ENCODE measurements at regions not wholly inside any gene's neighbourhood (a gene's known extent, or its start where the extent isn't known, plus 50 kb on each side); places are given as distances from the start of the nearest gene placed in this dataset.
A peak's percentile ranks its signal among the peaks of the same experiment; 100 is the strongest.

DNA sequence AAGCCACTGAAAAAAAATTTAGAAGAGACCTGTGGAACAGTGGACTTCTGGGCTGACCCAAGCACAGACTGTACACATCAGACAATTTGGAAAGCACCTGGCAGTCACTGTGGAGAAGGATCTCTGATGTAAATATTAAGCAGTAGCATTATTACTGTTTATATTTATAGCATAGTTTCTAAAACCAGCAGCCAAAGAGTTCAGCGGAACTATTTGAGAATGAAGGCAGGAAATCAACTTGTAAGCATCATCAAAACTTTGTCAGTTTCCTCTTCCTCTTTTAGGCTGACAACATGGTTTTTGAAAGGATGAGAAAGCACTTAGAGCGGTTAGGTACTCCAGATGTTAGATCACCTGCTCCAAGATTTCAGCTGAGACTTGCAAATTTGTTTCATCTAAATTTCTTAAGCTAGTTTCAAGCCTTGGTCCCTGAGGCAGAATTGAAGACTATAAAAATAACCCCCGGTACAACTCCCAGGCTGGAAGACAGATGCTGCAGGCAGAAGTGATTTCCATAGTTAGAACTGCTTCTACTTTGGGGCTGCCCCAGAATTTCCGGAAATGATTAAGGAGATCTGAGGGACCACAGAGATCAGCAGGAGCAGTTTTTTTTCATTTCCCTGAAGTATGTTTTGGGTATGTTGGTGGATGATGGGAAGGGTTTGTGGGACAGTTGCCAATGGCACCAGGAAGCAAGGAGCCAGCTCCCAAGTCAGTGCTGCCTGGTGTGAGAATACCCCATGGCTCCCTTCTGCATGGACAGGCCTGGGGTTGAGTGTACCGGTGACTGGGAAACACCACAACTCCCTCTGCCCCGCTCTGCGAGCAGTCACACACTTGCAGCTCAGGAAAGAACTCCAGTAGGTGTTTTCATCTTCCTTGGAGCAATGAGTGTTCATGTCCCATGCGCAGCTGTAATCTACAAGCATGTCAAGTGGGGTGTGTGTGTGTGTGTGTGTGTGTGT, 354.5 kb downstream of the NUAK1 start:
- Histone ChIP-seq H3K27me3 (ENCODE audit: control insufficient read depth in 2 of 2, insufficient read depth in 2 of 2, low read length in 2 of 2) (no peaks in the 10 kb centered on the region), H3K4me1 (ENCODE audit: control insufficient read depth in 2 of 2, insufficient read depth in 2 of 2, low read length in 2 of 2) (no peaks in the 10 kb centered on the region), H3K9me3 (ENCODE audit: control insufficient read depth in 2 of 3, low read length in 3 of 3) (no peaks in the 10 kb centered on the region), H3K36me3 (ENCODE audit: control insufficient read depth in 2 of 3, insufficient read depth in 3 of 3, low read length in 3 of 3) (no peaks in the 10 kb centered on the region), H3K4me3 (ENCODE audit: low read length) (no peak overlapping the region), H3K27ac (ENCODE audit: low read depth, low read length) (no peak overlapping the region)
- Mint-ChIP-seq H3K36me3 (peaks cover 0 to 5% (median 0%) of the 10 kb centered on the region in 5 donors), H3K4me3 (no peak overlapping the region), H3K9me3 (peaks cover 0 to 9% (median 3%) of the 10 kb centered on the region in 11 donors), H3K27me3 (peaks cover 0 to 10% (median 4%) of the 10 kb centered on the region in 5 donors), H3K4me1 (peaks cover 0 to 7% (median 0%) of the 10 kb centered on the region in 7 donors), H3K27ac (no peak overlapping the region)
- intact Hi-C loops (cut with micrococcal nuclease): no loop called here
- DNase-seq: no peak
- CTCF ChIA-PET: no interaction called here
- POLR2A ChIA-PET: no interaction called here
- ATAC-seq: peak; percentile 58

DNA sequence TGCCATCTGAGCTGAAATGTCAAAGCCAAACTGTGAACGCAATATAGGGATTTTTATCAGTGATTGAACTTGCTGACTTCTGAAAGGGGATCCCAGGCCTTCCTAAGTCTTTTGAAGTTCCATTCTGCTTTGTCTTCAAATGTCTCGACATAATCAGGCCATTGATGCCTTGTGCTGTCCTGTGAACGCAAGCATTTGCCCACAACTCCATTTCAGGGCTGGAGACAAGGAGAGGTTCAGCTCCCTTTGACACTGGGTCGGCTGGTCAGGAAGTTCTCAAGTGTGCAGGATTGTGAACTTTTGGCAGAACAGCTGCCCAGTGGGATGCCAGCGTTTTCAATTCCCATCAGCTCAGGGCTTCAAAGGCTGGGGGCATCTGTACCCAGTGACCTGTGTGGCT, 345.3 kb downstream of the NUAK1 start:
- Histone ChIP-seq H3K4me1 (ENCODE audit: control insufficient read depth in 2 of 2, insufficient read depth in 2 of 2, low read length in 2 of 2) (no peaks in the 10 kb centered on the region), H3K27ac (ENCODE audit: low read depth, low read length) (no peak overlapping the region), H3K27me3 (ENCODE audit: control insufficient read depth in 2 of 2, insufficient read depth in 2 of 2, low read length in 2 of 2) (no peaks in the 10 kb centered on the region), H3K36me3 (ENCODE audit: control insufficient read depth in 2 of 3, insufficient read depth in 3 of 3, low read length in 3 of 3) (no peaks in the 10 kb centered on the region), H3K4me3 (ENCODE audit: low read length) (no peak overlapping the region), H3K9me3 (ENCODE audit: control insufficient read depth in 2 of 3, low read length in 3 of 3) (no peaks in the 10 kb centered on the region)
- Mint-ChIP-seq H3K4me1 (no peaks in the 10 kb centered on the region), H3K27ac (no peak overlapping the region), H3K27me3 (peaks cover 0 to 5% (median 2%) of the 10 kb centered on the region in 5 donors), H3K9me3 (peaks cover 0 to 6% (median 0%) of the 10 kb centered on the region in 11 donors), H3K36me3 (peaks cover 0 to 3% (median 0%) of the 10 kb centered on the region in 5 donors), H3K4me3 (no peak overlapping the region)
- CTCF ChIA-PET: no interaction called here
- POLR2A ChIA-PET: no interaction called here
- DNase-seq (no peak), ATAC-seq (no peak)
- intact Hi-C loops (cut with micrococcal nuclease): no loop called here

DNA sequence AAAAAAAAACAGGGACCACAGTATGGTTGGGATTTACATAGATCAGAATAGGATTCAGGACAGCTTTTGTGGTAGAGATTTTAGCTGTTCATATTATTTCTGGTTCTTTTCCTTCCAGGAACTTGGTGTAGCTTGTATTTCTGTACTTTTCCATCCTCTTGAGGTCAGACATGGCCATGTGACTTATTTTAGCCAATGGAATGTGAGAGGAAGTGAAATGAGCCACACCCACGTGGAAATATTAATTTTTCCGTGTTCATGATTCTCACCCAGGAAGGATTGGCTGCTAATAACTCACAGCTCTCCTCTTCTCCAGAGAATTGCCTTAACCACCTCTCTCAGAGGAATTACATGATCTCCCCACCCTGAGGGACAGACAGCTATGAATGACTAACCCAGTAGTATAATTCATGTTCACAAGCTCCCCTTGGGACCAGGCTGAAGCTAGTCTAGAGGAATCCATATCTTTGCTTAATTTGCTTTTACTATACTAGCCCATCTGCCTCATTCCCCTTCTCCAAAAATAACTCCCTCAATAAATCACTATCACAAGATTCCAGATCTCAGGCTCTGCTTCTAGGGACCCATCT, 340.4 kb downstream of the NUAK1 start:
- POLR2A ChIA-PET: no interaction called here
- Histone ChIP-seq H3K9me3 (ENCODE audit: control insufficient read depth in 2 of 3, low read length in 3 of 3) (no peaks in the 10 kb centered on the region), H3K36me3 (ENCODE audit: control insufficient read depth in 2 of 3, insufficient read depth in 3 of 3, low read length in 3 of 3) (no peaks in the 10 kb centered on the region), H3K27ac (ENCODE audit: low read depth, low read length) (no peak overlapping the region), H3K4me1 (ENCODE audit: control insufficient read depth in 2 of 2, insufficient read depth in 2 of 2, low read length in 2 of 2) (no peaks in the 10 kb centered on the region), H3K27me3 (ENCODE audit: control insufficient read depth in 2 of 2, insufficient read depth in 2 of 2, low read length in 2 of 2) (no peaks in the 10 kb centered on the region), H3K4me3 (ENCODE audit: low read length) (no peak overlapping the region)
- intact Hi-C loops (cut with micrococcal nuclease): no loop called here
- no peak for ATAC-seq
- Mint-ChIP-seq H3K27ac (no peak overlapping the region), H3K9me3 (peaks cover 0 to 12% (median 4%) of the 10 kb centered on the region in 11 donors), H3K36me3 (no peaks in the 10 kb centered on the region), H3K4me3 (no peak overlapping the region), H3K27me3 (peaks cover 0 to 6% (median 0%) of the 10 kb centered on the region in 5 donors), H3K4me1 (no peaks in the 10 kb centered on the region)
- CTCF ChIA-PET: no interaction called here
- no peak for DNase-seq

DNA sequence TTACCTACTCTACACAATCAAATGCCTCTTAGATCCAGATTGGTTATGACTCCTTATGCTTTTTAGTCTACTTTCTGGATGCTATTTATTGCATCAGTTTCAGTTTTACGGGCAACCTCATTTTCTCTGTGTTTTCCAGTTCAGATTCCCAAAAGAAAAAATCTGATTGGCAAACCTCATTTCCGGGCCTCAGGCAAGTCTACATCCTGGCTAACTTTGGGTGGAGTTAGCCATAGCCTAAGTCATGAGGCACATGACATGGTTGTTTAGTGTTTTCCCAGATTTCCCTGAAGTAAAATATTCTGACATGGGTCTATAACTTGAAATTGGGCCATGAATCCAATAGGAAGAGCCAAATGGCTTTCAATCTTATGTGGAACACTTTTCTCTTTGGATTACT, 339.7 kb downstream of the NUAK1 start:
- H3K9me3 ChIP-seq (ENCODE audit: control insufficient read depth in 2 of 3, low read length in 3 of 3): no peaks in the 10 kb centered on the region
- no peaks in the 10 kb centered on the region for H3K4me1 ChIP-seq (ENCODE audit: control insufficient read depth in 2 of 2, insufficient read depth in 2 of 2, low read length in 2 of 2)
- ATAC-seq (no peak), DNase-seq (no peak)
- Mint-ChIP-seq H3K9me3 (peaks cover 0 to 12% (median 4%) of the 10 kb centered on the region in 11 donors), H3K4me1 (no peaks in the 10 kb centered on the region), H3K4me3 (no peak overlapping the region), H3K27me3 (peaks cover 0 to 6% (median 0%) of the 10 kb centered on the region in 5 donors), H3K36me3 (no peaks in the 10 kb centered on the region), H3K27ac (no peak overlapping the region)
- intact Hi-C loops (cut with micrococcal nuclease): no loop called here
- no peaks in the 10 kb centered on the region for H3K36me3 ChIP-seq (ENCODE audit: control insufficient read depth in 2 of 3, insufficient read depth in 3 of 3, low read length in 3 of 3)
- CTCF ChIA-PET: no interaction called here
- no peaks in the 10 kb centered on the region for H3K27me3 ChIP-seq (ENCODE audit: control insufficient read depth in 2 of 2, insufficient read depth in 2 of 2, low read length in 2 of 2)
- H3K4me3 ChIP-seq (ENCODE audit: low read length): no peak overlapping the region
- H3K27ac ChIP-seq (ENCODE audit: low read depth, low read length): no peak overlapping the region
- POLR2A ChIA-PET: no interaction called here

DNA sequence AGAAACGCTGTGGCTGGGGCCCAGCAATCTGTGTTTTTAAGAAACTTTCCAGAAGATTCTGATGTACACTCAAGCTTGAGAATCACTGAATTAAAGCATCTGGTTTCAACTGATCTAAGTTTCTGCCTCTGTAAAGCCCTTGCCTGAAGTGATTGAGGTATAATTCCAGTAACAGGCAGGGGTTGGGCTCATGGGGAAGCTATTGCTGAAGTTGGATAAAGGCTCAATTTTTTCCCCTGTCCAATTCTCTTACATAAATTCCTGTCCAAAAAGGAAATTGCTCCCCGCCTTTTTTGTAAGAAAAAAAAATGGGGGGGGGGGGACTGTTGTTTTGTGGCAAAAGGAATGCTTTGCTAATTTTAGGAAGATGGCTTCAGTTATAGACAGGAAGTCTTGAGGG, 337.4 kb downstream of the NUAK1 start:
- H3K4me3 Mint-ChIP-seq: no peak overlapping the region
- Histone ChIP-seq H3K4me1 (ENCODE audit: control insufficient read depth in 2 of 2, insufficient read depth in 2 of 2, low read length in 2 of 2) (no peaks in the 10 kb centered on the region), H3K36me3 (ENCODE audit: control insufficient read depth in 2 of 3, insufficient read depth in 3 of 3, low read length in 3 of 3) (no peaks in the 10 kb centered on the region), H3K4me3 (ENCODE audit: low read length) (no peak overlapping the region), H3K9me3 (ENCODE audit: control insufficient read depth in 2 of 3, low read length in 3 of 3) (no peaks in the 10 kb centered on the region), H3K27me3 (ENCODE audit: control insufficient read depth in 2 of 2, insufficient read depth in 2 of 2, low read length in 2 of 2) (no peaks in the 10 kb centered on the region), H3K27ac (ENCODE audit: low read depth, low read length) (no peak overlapping the region)
- ChIA-PET CTCF (no interaction called here), POLR2A (no interaction called here)
- no peak overlapping the region for H3K27ac Mint-ChIP-seq
- DNase-seq (no peak), ATAC-seq (no peak)
- no peaks in the 10 kb centered on the region for H3K4me1 Mint-ChIP-seq
- peaks cover 0 to 6% (median 0%) of the 10 kb centered on the region in 5 donors for H3K27me3 Mint-ChIP-seq
- no peaks in the 10 kb centered on the region for H3K36me3 Mint-ChIP-seq
- peaks cover 0 to 12% (median 4%) of the 10 kb centered on the region in 11 donors for H3K9me3 Mint-ChIP-seq
- intact Hi-C loops (cut with micrococcal nuclease): no loop called here

DNA sequence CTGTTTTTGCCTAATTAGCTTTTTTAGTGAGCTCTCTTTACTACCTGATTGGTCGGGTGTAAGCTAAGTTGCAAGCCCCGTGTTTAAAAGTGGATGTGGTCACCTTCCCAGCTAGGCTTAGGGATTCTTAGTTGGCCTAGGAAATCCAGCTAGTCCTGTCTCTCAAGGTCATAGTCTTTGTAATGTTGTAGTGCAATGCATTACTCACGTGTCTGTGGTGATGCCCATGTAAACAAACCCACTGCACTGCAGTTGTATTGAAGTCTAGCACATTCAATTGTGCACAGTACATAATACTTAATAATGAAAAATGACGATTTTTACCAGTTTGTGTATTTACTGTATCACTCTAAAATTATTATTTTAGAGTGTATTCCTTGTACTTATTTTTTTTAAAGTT, 335.5 kb downstream of the NUAK1 start:
- Histone ChIP-seq H3K9me3 (ENCODE audit: control insufficient read depth in 2 of 3, low read length in 3 of 3) (no peaks in the 10 kb centered on the region), H3K4me3 (ENCODE audit: low read length) (no peak overlapping the region), H3K36me3 (ENCODE audit: control insufficient read depth in 2 of 3, insufficient read depth in 3 of 3, low read length in 3 of 3) (no peaks in the 10 kb centered on the region), H3K27me3 (ENCODE audit: control insufficient read depth in 2 of 2, insufficient read depth in 2 of 2, low read length in 2 of 2) (no peaks in the 10 kb centered on the region), H3K4me1 (ENCODE audit: control insufficient read depth in 2 of 2, insufficient read depth in 2 of 2, low read length in 2 of 2) (no peaks in the 10 kb centered on the region), H3K27ac (ENCODE audit: low read depth, low read length) (no peak overlapping the region)
- ATAC-seq (no peak), DNase-seq (no peak)
- H3K4me1 Mint-ChIP-seq: no peaks in the 10 kb centered on the region
- no peaks in the 10 kb centered on the region for H3K36me3 Mint-ChIP-seq
- no peak overlapping the region for H3K27ac Mint-ChIP-seq
- POLR2A ChIA-PET: no interaction called here
- intact Hi-C loops (cut with micrococcal nuclease): no loop called here
- H3K27me3 Mint-ChIP-seq: peaks cover 0 to 6% (median 0%) of the 10 kb centered on the region in 5 donors
- CTCF ChIA-PET: no interaction called here
- no peak overlapping the region for H3K4me3 Mint-ChIP-seq
- peaks cover 0 to 12% (median 4%) of the 10 kb centered on the region in 11 donors for H3K9me3 Mint-ChIP-seq

Measured in naive thymus-derived CD4-positive, alpha-beta T cell (primary cell).